ENCODE measurements at regions not wholly inside any gene's neighbourhood (a gene's known extent, or its start where the extent isn't known, plus 50 kb on each side); places are given as distances from the start of the nearest gene placed in this dataset.

DNA sequence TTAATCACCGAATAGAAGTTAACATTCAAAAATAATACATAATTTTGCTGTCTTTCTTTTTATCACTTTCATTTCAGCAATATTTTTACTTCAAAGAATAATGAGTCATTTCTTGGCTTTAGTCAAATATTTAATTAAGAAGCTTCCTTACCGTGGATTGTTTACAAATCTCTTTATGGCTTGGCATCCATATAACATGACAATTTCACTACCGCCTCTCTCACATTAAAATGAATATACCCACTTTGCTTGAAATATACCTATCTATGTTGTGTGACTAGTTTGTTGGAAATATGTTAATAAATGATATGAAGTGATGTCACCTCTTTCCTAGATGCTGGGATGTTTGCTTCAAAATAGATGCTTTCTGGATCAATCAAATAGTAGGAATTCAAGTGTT is 1203.9 kb downstream of the AMY1C start:
- no peaks in the 10 kb centered on the region for H3K27me3 ChIP-seq (ENCODE audit: low read depth)
- intact Hi-C loops (cut with micrococcal nuclease): no loop called here
- DNase-seq: no peak
- H3K27ac ChIP-seq (replicated peaks): no peak overlapping the region
- H3K9me3 ChIP-seq (replicated peaks): peaks cover 5% of the 10 kb centered on the region
- H3K36me3 ChIP-seq: no peaks in the 10 kb centered on the region
- H3K4me1 ChIP-seq: no peaks in the 10 kb centered on the region
- no peak overlapping the region for H3K4me3 ChIP-seq
- TF ChIP-seq, protein P1, sequence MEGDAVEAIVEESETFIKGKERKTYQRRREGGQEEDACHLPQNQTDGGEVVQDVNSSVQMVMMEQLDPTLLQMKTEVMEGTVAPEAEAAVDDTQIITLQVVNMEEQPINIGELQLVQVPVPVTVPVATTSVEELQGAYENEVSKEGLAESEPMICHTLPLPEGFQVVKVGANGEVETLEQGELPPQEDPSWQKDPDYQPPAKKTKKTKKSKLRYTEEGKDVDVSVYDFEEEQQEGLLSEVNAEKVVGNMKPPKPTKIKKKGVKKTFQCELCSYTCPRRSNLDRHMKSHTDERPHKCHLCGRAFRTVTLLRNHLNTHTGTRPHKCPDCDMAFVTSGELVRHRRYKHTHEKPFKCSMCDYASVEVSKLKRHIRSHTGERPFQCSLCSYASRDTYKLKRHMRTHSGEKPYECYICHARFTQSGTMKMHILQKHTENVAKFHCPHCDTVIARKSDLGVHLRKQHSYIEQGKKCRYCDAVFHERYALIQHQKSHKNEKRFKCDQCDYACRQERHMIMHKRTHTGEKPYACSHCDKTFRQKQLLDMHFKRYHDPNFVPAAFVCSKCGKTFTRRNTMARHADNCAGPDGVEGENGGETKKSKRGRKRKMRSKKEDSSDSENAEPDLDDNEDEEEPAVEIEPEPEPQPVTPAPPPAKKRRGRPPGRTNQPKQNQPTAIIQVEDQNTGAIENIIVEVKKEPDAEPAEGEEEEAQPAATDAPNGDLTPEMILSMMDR (IDR thresholded peaks at IDR 0.05; ENCODE audit: borderline replicate concordance): no peak

GRCh38 chr1:104973516-104973915 is 1223.8 kb downstream of the AMY1C start:
- intact Hi-C loops (cut with micrococcal nuclease): no loop called here
- DNase-seq: no peak
- Histone ChIP-seq H3K36me3 (no peaks in the 10 kb centered on the region), H3K4me1 (no peaks in the 10 kb centered on the region), H3K9me3 (replicated peaks) (peaks cover 15% of the 10 kb centered on the region), H3K27ac (replicated peaks) (no peak overlapping the region), H3K4me3 (no peak overlapping the region), H3K27me3 (ENCODE audit: low read depth) (no peaks in the 10 kb centered on the region)
- TF ChIP-seq, protein P1 (IDR thresholded peaks at IDR 0.05; ENCODE audit: borderline replicate concordance): no peak

- Histone ChIP-seq H3K4me3 (no peak overlapping the region), H3K4me1 (no peaks in the 10 kb centered on the region), H3K9me3 (replicated peaks) (peaks cover 37% of the 10 kb centered on the region), H3K36me3 (no peaks in the 10 kb centered on the region), H3K27ac (replicated peaks) (no peak overlapping the region), H3K27me3 (ENCODE audit: low read depth) (no peaks in the 10 kb centered on the region)
- DNase-seq: no peak
- TF ChIP-seq, protein P1 (IDR thresholded peaks at IDR 0.05; ENCODE audit: borderline replicate concordance): no peak
- intact Hi-C loops (cut with micrococcal nuclease): no loop called here
These were observed 1230.0 kb downstream of the AMY1C start for GRCh38 chr1:104979651-104980050.

GRCh38 chr1:104987210-104987609 is 1237.5 kb downstream of the AMY1C start:
- intact Hi-C loops (cut with micrococcal nuclease): no loop called here

GRCh38 chr1:104989012-104989411 is 1239.3 kb downstream of the AMY1C start:
- no peaks in the 10 kb centered on the region for H3K27me3 ChIP-seq (ENCODE audit: low read depth)
- no peak for DNase-seq
- H3K27ac ChIP-seq (replicated peaks): no peak overlapping the region
- TF ChIP-seq, protein P1 (IDR thresholded peaks at IDR 0.05; ENCODE audit: borderline replicate concordance): no peak
- H3K36me3 ChIP-seq: no peaks in the 10 kb centered on the region
- H3K4me3 ChIP-seq: no peak overlapping the region
- peaks cover 19% of the 10 kb centered on the region for H3K9me3 ChIP-seq (replicated peaks)
- intact Hi-C loops (cut with micrococcal nuclease): no loop called here
- H3K4me1 ChIP-seq: no peaks in the 10 kb centered on the region

More at GRCh38 chr1:104987210-104987609, 1237.5 kb downstream of the AMY1C start:
- Histone ChIP-seq H3K27me3 (ENCODE audit: low read depth) (no peaks in the 10 kb centered on the region), H3K27ac (replicated peaks) (no peak overlapping the region), H3K4me1 (no peaks in the 10 kb centered on the region), H3K36me3 (no peaks in the 10 kb centered on the region), H3K4me3 (no peak overlapping the region), H3K9me3 (replicated peaks) (peaks cover 33% of the 10 kb centered on the region)
- TF ChIP-seq, protein P1 (IDR thresholded peaks at IDR 0.05; ENCODE audit: borderline replicate concordance): no peak
- no peak for DNase-seq

DNA sequence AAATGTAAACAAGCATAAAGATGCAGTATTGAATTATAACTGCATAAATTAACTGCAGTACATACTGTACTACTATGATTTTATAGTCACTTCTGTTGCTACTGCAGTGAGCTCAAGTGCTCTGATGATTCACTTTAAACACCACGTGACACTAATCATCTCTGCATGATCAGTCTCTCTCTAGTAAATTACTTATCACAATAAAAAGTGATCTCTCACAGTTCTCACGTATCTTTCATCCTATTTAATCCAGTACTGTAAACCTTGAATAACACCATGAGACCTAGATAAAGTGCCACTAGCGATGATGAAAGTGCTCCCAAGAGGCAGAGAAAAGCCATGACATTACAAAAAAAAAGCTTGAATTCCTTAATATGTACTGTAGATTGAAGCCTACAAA is 1242.0 kb downstream of the AMY1C start:
- Histone ChIP-seq H3K4me1 (no peaks in the 10 kb centered on the region), H3K9me3 (replicated peaks) (no peaks in the 10 kb centered on the region), H3K27ac (replicated peaks) (no peak overlapping the region), H3K4me3 (no peak overlapping the region), H3K36me3 (no peaks in the 10 kb centered on the region), H3K27me3 (ENCODE audit: low read depth) (no peaks in the 10 kb centered on the region)
- intact Hi-C loops (cut with micrococcal nuclease): no loop called here
- no peak for DNase-seq
- TF ChIP-seq, protein P1 (IDR thresholded peaks at IDR 0.05; ENCODE audit: borderline replicate concordance): no peak

Measured in left ventricle myocardium inferior (tissue), 1 donor.